Type B pancreatic cell (in vitro differentiated cells): ENCODE measurements at regions not wholly inside any gene's neighbourhood (a gene's known extent, or its start where the extent isn't known, plus 50 kb on each side); places are given as distances from the start of the nearest gene placed in this dataset.
"Not testable (repeated sequence)": the region's sequence is repeated elsewhere in the genome, so short reads cannot be mapped to it uniquely, and the experiment has no call there.

Experiments used
- DNase-seq: peaks from one replicate; pipeline ENCODE4 v3.0.0; 2021; ENCODE audit warnings: mixed read lengths; ENCODE audit not compliant: unreplicated experiment; ENCODE audit errors: extremely low spot score
- H3K27ac Mint-ChIP-seq: 2 replicates; pipeline ENCODE4 v1.8.0; 2021; ENCODE audit warnings: mild to moderate bottlenecking, mixed read lengths
- H3K27me3 Mint-ChIP-seq: 2 replicates; pipeline ENCODE4 v1.8.0; 2021; ENCODE audit warnings: mixed read lengths
- H3K36me3 Mint-ChIP-seq: 2 replicates; pipeline ENCODE4 v1.8.0; 2021; ENCODE audit warnings: mixed read lengths
- H3K4me1 Mint-ChIP-seq: one replicate; pipeline ENCODE4 v1.8.0; 2021; ENCODE audit warnings: mixed read lengths; ENCODE audit not compliant: unreplicated experiment
- H3K4me3 Mint-ChIP-seq: 2 replicates; pipeline ENCODE4 v1.8.0; 2021; ENCODE audit warnings: mild to moderate bottlenecking, mixed read lengths
- H3K9me3 Mint-ChIP-seq: 2 replicates; pipeline ENCODE4 v1.8.0; 2021; ENCODE audit warnings: mixed read lengths
- TF ChIP-seq, protein P1 (sequence below): fragments of 200-600 bp; sonication (generic); conservative IDR thresholded peaks from 2 replicates; pipeline ENCODE4 v1.5.0; 2021; ENCODE audit warnings: antibody characterized with exemption, mild to moderate bottlenecking

DNA sequence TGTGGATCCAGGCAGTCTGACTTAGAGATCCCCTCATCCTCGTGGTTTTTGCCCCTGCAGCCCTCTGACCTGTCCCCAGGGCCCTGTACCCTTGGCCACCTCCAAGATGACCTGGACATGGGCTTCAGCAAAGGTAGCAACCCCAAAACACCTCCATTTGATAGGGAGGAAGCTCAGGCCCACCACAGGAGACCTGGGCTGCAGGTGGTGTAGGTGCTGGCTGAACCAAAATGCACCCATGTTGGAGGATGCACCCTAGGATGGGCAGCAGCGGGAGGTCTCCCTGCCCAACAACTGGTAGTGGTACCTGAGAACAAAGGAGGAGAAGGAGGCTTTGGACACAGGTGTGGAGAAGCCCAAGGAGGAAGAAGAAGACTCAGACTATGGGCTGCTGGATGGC is 188.7 kb downstream of the ZNF716 start:
- TF ChIP-seq, protein P1, sequence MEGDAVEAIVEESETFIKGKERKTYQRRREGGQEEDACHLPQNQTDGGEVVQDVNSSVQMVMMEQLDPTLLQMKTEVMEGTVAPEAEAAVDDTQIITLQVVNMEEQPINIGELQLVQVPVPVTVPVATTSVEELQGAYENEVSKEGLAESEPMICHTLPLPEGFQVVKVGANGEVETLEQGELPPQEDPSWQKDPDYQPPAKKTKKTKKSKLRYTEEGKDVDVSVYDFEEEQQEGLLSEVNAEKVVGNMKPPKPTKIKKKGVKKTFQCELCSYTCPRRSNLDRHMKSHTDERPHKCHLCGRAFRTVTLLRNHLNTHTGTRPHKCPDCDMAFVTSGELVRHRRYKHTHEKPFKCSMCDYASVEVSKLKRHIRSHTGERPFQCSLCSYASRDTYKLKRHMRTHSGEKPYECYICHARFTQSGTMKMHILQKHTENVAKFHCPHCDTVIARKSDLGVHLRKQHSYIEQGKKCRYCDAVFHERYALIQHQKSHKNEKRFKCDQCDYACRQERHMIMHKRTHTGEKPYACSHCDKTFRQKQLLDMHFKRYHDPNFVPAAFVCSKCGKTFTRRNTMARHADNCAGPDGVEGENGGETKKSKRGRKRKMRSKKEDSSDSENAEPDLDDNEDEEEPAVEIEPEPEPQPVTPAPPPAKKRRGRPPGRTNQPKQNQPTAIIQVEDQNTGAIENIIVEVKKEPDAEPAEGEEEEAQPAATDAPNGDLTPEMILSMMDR, result no peak

DNA sequence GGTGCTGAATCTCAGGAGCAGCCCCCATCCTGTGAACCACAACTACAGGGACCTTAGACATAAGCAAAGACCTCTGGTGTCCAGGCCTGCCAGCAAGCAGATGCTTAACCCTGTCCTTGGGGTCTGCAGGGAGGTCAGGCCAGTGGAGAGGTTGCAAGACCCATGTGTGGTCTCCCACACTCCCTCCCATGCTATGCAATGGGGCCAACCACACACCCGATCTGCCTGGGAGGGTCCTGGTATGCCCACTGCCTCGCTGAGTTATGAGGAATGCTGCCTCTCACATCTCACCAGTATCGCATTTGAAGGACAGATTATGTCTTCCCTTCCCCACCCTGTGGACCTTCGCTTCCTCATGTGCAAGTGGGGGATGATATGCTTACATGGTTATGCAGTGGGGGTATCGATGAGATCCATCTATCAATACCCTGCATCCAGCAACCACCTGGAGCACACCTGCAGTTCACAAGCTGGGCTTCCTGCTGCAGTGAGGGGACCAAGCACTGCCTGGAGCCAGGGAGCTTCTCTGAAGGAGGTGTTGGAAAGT is 191.6 kb downstream of the ZNF716 start:
- TF ChIP-seq, protein P1, result no peak
- H3K4me1 Mint-ChIP-seq, result no peaks in the 10 kb centered on the region
- no peak for DNase-seq
- H3K9me3 Mint-ChIP-seq, result no peaks in the 10 kb centered on the region
- no peaks in the 10 kb centered on the region for H3K27me3 Mint-ChIP-seq
- H3K36me3 Mint-ChIP-seq, result no peaks in the 10 kb centered on the region
- H3K27ac Mint-ChIP-seq, result no peak overlapping the region
- no peak overlapping the region for H3K4me3 Mint-ChIP-seq

More for the DNA sequence above, 188.7 kb downstream of the ZNF716 start:
- Mint-ChIP-seq H3K36me3 (no peaks in the 10 kb centered on the region), H3K27ac (no peak overlapping the region), H3K4me1 (no peaks in the 10 kb centered on the region), H3K27me3 (no peaks in the 10 kb centered on the region), H3K9me3 (no peaks in the 10 kb centered on the region), H3K4me3 (no peak overlapping the region)
- peak; percentile 27 for DNase-seq

DNA sequence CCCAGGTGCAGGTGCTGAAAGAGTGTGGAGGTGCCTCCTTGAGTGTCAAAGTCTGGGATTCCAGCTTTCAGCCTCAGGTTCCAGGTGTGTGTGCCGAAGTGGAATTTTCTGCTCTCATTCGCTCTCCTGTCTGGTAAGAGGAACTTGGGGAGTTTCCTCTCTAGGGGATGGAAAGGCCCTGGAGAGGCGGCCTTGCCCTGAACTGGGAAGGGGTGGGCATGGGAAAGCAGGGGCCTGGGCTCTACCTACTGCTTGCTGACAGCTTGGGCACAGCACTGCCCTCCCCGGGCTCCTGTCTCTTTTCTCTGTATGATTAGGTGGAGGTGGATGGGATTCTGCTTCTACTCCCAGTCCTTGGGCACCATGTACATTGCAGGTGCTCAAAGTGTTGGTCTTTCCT is 192.8 kb downstream of the ZNF716 start:
- Mint-ChIP-seq H3K9me3 (no peaks in the 10 kb centered on the region), H3K36me3 (no peaks in the 10 kb centered on the region), H3K27ac (no peak overlapping the region), H3K4me3 (no peak overlapping the region), H3K27me3 (no peaks in the 10 kb centered on the region), H3K4me1 (no peaks in the 10 kb centered on the region)
- DNase-seq, result peak; percentile 31
- TF ChIP-seq, protein P1, result no peak

DNA sequence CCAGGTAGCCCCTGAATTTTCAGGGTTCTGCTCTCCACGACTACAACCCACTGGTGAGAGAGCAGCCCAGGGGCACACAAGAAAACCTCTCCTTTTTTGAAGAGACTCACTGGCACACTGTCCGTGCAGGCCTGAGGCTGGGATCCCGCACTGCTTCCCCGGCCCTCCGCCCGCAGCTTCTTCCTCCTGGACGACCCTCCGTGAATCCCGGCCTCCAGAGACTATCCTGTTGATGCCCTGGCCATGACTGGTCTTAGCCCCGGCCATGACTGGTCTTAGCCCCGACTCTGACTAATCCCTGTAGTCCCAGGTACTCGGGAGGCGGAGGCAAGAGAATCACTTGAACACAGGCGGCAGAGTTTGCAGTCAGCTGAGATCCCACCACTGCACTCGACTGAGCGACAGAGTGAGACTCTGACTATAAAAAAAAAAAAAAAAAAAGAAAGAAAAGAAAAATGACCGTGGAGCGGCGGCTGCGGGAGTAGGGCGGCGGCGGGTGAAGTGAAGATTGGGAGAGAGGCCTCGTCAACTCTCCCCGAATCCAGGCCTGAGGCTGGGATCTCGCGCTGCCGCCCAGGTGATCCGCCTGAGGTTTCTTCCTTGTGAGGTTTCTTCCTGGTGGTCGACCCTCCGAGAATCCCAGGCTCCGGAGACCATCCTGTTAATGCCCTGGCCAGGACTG is 196.4 kb downstream of the ZNF716 start:
- no peaks in the 10 kb centered on the region for H3K36me3 Mint-ChIP-seq
- H3K27ac Mint-ChIP-seq, result no peak overlapping the region
- no peak for DNase-seq
- TF ChIP-seq, protein P1, result no peak
- H3K4me1 Mint-ChIP-seq, result no peaks in the 10 kb centered on the region
- no peak overlapping the region for H3K4me3 Mint-ChIP-seq
- H3K27me3 Mint-ChIP-seq, result no peaks in the 10 kb centered on the region
- peaks cover 6% of the 10 kb centered on the region for H3K9me3 Mint-ChIP-seq

DNA sequence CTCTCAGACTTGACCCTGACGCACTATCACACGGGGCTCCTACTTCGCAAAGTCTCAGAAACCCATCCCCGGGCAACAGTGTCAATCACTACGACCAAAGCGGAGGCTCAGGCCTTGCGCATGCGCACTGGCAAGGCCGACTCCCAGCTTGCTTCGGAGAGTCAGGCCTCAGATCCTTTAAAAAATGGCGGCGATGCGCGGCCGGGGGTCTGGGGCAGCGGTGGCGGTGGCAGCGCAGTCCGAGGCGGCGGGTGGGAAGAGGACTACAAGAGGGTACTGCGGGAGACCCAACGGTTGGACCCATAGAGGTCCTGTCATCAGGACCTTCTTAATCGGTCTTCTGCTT is 196.9 kb downstream of the ZNF716 start:
- no peaks in the 10 kb centered on the region for H3K27me3 Mint-ChIP-seq
- no peak overlapping the region for H3K4me3 Mint-ChIP-seq
- DNase-seq, result no peak
- TF ChIP-seq, protein P1, result no peak
- no peaks in the 10 kb centered on the region for H3K4me1 Mint-ChIP-seq
- H3K9me3 Mint-ChIP-seq, result peaks cover 6% of the 10 kb centered on the region
- H3K36me3 Mint-ChIP-seq, result no peaks in the 10 kb centered on the region
- H3K27ac Mint-ChIP-seq, result no peak overlapping the region

DNA sequence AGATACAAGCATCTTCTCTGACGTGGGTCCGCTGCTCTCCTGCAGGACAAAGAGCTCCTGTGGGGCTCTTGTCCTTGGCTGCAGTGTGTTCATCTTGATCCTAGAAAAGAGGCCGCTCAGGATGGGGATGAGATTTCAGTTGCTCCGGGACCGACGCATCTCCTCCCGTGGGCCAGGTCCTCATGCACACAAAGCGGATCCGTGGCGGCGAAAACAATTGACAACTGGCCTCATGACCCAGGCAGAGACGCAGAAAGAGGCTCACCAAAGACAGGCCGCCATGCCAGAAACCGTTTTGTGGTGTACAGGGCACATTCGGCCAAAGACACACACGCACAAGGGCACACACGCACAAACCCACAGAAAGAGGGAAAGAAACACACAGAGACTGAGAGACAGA is 200.4 kb downstream of the ZNF716 start:
- not testable (repeated sequence) for H3K36me3 Mint-ChIP-seq, H3K27me3 Mint-ChIP-seq, H3K27ac Mint-ChIP-seq, H3K9me3 Mint-ChIP-seq, DNase-seq, H3K4me3 Mint-ChIP-seq, H3K4me1 Mint-ChIP-seq
